Memory B cell (primary cell): ENCODE measurements at regions not wholly inside any gene's neighbourhood (a gene's known extent, or its start where the extent isn't known, plus 50 kb on each side); places are given as distances from the start of the nearest gene placed in this dataset.

Experiments used
- ATAC-seq: fragments of 150-1000 bp; cut with Tn5 transposase; 2 replicates; pipeline ENCODE4 v1.10.0; 2021; ENCODE audit warnings: low read depth, mild to moderate bottlenecking, moderate library complexity
- DNase-seq, 2 donors: peaks; one replicate each; pipeline ENCODE4 v3.0.0; 2022; ENCODE audit warnings: low spot score in 2 of 2
- H3K27ac Mint-ChIP-seq: one replicate; pipeline ENCODE4 v1.8.0; 2022; ENCODE audit warnings: mild to moderate bottlenecking, moderate library complexity, mixed read lengths
- H3K27me3 Mint-ChIP-seq: one replicate; pipeline ENCODE4 v1.8.0; 2022; ENCODE audit warnings: mixed read lengths
- H3K36me3 Mint-ChIP-seq: one replicate; pipeline ENCODE4 v1.8.0; 2022; ENCODE audit warnings: mild to moderate bottlenecking, mixed read lengths
- H3K4me1 Mint-ChIP-seq: one replicate; pipeline ENCODE4 v1.8.0; 2022; ENCODE audit warnings: mixed read lengths
- H3K4me3 Mint-ChIP-seq: one replicate; pipeline ENCODE4 v1.8.0; 2022; ENCODE audit warnings: mild to moderate bottlenecking, moderate library complexity, mixed read lengths
- H3K9me3 Mint-ChIP-seq: one replicate; pipeline ENCODE4 v1.8.0; 2022; ENCODE audit warnings: mixed read lengths

DNA sequence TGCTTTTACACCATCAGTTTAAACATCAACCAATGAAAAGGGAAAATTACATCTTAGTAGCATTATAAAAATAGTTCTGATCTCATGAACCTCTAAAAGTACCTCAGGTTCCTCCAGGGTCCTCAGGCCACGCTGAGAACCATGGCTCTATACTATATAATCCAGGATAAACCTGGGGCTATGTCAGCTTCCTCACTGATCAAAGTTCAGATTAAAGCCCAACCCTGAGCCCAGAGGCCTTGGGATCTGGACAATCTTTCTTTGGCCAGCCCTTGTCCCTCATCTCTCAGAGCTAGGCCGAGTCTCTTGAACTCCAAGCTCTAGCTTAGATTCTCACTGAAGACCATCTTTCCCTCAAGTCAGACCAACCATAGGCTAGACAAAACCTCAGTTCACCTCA lies 168.3 kb downstream of the PLPP3 start:
- Mint-ChIP-seq H3K9me3 (no peaks in the 10 kb centered on the region), H3K4me3 (no peak overlapping the region), H3K36me3 (no peaks in the 10 kb centered on the region), H3K27me3 (peaks cover 3% of the 10 kb centered on the region), H3K4me1 (peaks cover 14% of the 10 kb centered on the region), H3K27ac (peak overlapping the region; percentile 33)
- no peak for DNase-seq
- no peak for ATAC-seq

DNA sequence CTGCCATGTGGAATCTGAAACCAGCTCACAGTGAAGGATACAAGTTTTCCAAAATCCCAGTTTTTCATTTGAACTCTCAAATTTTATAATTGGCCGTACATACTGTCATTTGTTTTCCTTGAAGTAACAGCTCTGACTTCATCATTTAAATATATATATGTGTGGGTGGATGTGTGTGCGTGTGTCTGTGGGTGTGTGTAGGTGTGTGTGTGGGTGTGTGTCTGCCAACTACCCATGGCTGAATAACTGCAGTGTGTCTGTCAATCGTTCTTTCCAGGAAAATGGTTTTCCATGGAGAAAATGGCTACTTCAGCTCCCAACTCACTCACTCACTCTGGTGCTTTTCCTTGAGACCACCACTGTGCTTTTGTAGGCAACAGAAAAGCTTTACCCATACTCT lies 169.0 kb downstream of the PLPP3 start:
- no peaks in the 10 kb centered on the region for H3K9me3 Mint-ChIP-seq
- H3K4me3 Mint-ChIP-seq, result no peak overlapping the region
- H3K27ac Mint-ChIP-seq, result peak overlapping the region; percentile 33
- DNase-seq, result no peak
- H3K4me1 Mint-ChIP-seq, result peaks cover 16% of the 10 kb centered on the region
- peaks cover 3% of the 10 kb centered on the region for H3K27me3 Mint-ChIP-seq
- no peaks in the 10 kb centered on the region for H3K36me3 Mint-ChIP-seq
- no peak for ATAC-seq

DNA sequence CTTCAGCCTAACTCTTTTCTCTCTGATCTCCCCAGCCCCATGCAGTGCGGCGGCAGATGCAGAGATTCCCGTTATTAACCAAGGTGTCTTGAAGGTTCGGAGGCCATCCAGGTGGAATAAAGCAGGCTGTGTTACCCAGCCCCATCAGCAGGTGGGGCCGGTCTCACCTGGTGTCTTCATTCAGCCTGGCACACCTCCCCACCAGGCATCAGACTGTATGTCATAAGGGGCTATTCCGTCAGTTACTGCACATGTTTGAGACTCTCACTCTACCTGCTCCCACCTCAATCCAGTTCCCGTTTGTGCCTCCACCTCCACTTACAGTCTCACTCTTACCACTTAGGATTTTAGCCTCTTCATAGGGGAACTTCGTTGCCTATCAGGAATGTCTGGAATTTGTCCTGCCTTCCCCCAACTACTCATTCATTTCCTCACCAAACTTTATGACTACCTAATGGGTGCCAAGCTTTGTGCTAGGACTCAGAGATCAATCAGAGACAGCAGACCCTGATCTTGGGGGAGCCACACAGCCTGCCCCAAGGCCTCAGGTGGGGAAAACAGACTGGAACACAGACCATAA lies 170.2 kb downstream of the PLPP3 start:
- Mint-ChIP-seq H3K36me3 (no peaks in the 10 kb centered on the region), H3K9me3 (no peaks in the 10 kb centered on the region), H3K27me3 (peaks cover 3% of the 10 kb centered on the region), H3K27ac (no peak overlapping the region), H3K4me1 (peaks cover 22% of the 10 kb centered on the region), H3K4me3 (no peak overlapping the region)
- DNase-seq, result peak; percentile 36 to 45
- ATAC-seq, result peak; percentile 83

DNA sequence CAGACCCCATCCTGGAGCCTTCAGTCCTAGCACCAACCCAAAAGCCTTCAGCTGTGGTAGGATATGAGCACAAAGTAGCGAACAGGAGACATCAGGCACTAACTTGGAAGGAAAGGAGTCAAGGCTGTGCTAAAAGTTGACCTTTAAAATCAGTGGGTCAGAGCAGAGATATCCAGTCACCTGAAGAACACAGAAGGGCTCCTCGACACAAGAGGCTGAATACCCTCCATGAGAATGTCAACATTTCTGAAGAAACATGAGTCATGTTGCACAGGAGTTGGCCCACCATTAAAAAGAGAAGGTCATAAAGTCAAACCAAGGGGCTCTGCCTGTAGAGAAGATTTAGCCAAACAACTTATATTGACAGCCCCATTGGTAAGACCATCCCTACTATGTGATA lies 172.5 kb downstream of the PLPP3 start:
- H3K27me3 Mint-ChIP-seq, result no peaks in the 10 kb centered on the region
- H3K4me3 Mint-ChIP-seq, result no peak overlapping the region
- ATAC-seq, result no peak
- H3K36me3 Mint-ChIP-seq, result no peaks in the 10 kb centered on the region
- H3K4me1 Mint-ChIP-seq, result peaks cover 27% of the 10 kb centered on the region
- H3K9me3 Mint-ChIP-seq, result no peaks in the 10 kb centered on the region
- no peak for DNase-seq
- no peak overlapping the region for H3K27ac Mint-ChIP-seq

DNA sequence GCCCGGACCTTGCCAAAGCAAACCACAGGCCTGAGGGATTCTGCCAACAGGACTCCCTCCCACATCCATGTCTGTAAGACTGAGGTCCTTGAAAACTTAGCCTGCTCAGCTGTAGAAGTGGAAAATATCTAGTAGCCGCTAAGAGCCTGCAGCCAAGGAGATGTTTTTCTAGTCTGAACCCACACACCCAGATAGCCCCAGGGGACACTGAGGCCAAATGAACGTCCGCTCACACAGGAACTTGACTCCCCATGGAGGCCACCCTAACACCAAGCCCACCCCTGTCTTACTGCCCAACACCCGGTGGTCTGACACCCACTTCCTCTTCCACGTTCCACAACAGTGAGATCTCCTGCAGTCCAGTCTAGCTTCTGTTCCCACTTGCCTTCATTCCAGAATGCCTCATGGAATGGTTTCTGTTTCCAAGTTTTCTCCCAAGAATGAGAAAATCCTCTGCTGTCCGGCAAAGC lies 174.8 kb downstream of the PLPP3 start:
- Mint-ChIP-seq H3K9me3 (peaks cover 2% of the 10 kb centered on the region), H3K27ac (peak overlapping the region; percentile 8), H3K27me3 (no peaks in the 10 kb centered on the region), H3K4me3 (no peak overlapping the region), H3K4me1 (peaks cover 38% of the 10 kb centered on the region), H3K36me3 (no peaks in the 10 kb centered on the region)
- no peak for DNase-seq
- ATAC-seq, result no peak

DNA sequence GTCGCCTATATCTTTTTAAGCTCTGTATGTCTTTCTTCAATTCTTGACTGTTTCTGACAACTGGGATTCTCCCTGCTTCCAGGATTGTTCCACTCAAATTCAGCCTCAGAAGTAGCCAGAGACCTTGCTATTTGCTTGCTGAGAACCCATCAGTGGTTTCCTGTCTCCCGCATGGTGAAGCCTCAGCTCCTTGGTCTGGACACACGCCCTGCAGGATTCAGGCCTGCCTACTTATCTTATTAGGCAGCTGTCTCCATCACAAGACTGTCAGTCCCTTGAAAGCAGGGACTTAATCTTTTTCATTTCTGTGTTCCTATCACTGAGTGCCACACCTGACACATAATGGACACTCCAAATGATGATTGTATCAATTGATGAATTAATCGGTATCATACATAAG lies 175.3 kb downstream of the PLPP3 start:
- H3K27ac Mint-ChIP-seq, result peak overlapping the region; percentile 8
- no peak overlapping the region for H3K4me3 Mint-ChIP-seq
- peaks cover 2% of the 10 kb centered on the region for H3K9me3 Mint-ChIP-seq
- no peak for DNase-seq
- ATAC-seq, result no peak
- H3K4me1 Mint-ChIP-seq, result peaks cover 34% of the 10 kb centered on the region
- no peaks in the 10 kb centered on the region for H3K36me3 Mint-ChIP-seq
- no peaks in the 10 kb centered on the region for H3K27me3 Mint-ChIP-seq

DNA sequence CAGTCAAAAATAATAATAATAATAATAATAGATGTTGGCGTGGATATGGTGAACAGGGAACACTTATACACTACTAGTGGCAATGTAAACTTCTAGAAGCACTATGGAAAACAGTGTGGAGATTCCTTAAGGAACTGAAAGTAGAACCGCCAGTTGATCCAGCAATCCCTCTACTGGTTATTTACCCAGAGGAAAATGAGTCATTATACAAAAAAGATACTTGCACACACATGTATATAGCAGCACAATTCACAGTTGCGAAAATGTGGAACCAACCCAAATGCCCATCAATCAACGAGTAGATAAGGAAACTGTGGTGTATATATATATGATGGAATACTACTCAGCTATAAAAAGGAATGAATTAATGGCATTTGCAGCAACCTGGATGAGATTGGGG lies 176.0 kb downstream of the PLPP3 start:
- H3K9me3 Mint-ChIP-seq, result peaks cover 2% of the 10 kb centered on the region
- peaks cover 34% of the 10 kb centered on the region for H3K4me1 Mint-ChIP-seq
- H3K27me3 Mint-ChIP-seq, result no peaks in the 10 kb centered on the region
- H3K4me3 Mint-ChIP-seq, result no peak overlapping the region
- DNase-seq (no peak), ATAC-seq (no peak)
- no peaks in the 10 kb centered on the region for H3K36me3 Mint-ChIP-seq
- no peak overlapping the region for H3K27ac Mint-ChIP-seq

DNA sequence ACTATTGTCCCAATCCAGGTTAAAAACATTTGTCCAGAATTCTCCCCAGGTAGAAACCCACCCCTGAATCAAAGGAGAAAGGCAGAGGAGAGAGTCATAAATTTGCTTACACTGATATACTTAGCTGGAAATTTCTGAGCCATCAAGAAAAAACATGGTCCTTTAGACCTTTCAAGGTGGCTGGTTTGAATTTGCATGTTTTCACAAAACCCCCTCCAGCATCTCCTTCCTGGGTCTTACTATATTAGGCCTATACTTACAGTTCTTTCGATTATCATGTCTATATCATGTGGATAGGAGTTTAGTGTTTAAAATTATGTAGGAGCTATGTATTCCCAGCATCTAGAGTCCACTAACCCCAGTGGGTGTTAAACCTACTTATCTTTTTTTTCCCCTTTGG lies 178.2 kb downstream of the PLPP3 start:
- peak; percentile 64 for ATAC-seq
- Mint-ChIP-seq H3K4me1 (peaks cover 36% of the 10 kb centered on the region), H3K36me3 (no peaks in the 10 kb centered on the region), H3K27me3 (no peaks in the 10 kb centered on the region), H3K27ac (no peak overlapping the region), H3K4me3 (no peak overlapping the region), H3K9me3 (peaks cover 2% of the 10 kb centered on the region)
- DNase-seq, result no peak

DNA sequence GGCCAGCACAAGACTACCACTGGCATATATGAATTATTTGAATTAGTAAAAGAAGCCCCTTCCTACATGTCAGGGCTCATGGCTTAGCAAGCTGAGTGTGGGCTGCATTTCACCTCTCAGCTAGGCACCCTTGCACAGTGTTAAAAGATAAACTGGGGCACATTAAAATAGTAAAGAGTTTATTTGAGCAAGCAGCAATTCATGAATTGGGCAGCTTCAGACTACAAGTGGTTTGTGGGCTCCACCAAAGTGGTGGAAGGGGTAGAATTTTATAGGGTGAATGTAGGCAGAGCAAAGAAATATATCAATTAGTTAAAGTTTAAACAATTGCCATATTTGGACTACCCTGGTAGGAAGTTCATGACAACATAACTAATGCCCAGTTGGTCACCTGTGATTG lies 178.8 kb downstream of the PLPP3 start:
- ATAC-seq (no peak), DNase-seq (no peak)
- Mint-ChIP-seq H3K9me3 (peaks cover 2% of the 10 kb centered on the region), H3K27me3 (no peaks in the 10 kb centered on the region), H3K4me3 (no peak overlapping the region), H3K27ac (no peak overlapping the region), H3K4me1 (peaks cover 33% of the 10 kb centered on the region), H3K36me3 (no peaks in the 10 kb centered on the region)

DNA sequence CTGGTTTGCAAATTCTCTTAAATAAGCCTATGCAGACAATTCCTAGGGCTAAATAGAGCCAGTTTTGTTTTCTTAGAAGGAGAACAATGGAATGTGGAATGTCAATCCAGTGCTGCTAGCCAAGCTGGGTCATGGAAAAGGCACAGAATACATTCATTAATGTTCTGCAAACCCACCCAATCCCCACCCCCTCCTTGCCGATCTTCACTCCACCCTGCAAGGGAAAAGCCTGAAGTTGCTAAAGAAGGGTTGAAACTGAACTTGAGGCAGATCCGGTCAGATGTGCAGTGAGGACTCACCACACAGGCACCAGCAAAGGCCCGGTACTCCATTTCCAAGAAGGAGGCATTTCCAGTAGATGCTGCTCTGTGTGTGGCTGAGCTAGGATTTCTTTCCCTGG lies 179.6 kb downstream of the PLPP3 start:
- Mint-ChIP-seq H3K4me1 (peaks cover 30% of the 10 kb centered on the region), H3K27ac (no peak overlapping the region), H3K9me3 (peaks cover 2% of the 10 kb centered on the region), H3K4me3 (no peak overlapping the region), H3K36me3 (no peaks in the 10 kb centered on the region), H3K27me3 (no peaks in the 10 kb centered on the region)
- DNase-seq, result no peak
- no peak for ATAC-seq

DNA sequence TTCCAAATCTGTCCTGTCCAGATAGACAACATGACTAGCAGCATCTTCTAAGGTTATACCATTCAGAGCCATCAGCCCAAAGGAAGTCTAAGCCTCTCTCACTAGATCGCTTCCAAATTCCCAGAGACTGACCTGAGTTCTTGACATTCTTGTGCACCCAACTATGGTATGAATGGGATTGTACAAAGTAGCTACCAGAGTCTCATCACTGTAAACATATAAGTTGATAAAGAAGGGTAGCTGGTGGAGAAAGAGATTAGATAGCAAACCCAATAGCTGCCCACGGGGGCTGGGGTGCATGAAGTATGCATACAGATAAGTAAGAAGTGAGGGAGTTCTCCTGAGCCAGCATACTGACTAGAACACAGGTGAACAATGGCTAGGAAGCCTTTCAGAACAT lies 180.0 kb downstream of the PLPP3 start:
- no peak overlapping the region for H3K27ac Mint-ChIP-seq

DNA sequence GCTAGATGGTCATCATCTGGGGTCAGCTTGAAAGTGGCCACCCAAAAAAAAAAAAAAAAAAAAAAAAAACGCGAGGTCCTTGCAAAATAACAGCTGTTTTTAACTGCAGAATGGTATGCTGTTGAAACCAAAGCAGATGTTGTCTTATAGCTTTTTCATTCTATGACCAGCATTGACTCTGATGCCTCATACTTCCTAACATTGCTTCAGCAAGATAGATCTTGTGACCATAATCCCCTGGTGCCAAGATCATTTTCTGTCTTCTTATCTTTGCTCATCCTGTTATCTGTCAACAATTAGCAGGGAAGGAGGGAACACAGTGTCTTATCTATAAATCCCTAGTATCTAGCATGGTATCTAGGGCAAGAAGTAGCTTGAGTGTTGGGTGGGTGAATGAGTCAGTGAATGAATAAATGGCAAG lies 181.5 kb downstream of the PLPP3 start:
- no peaks in the 10 kb centered on the region for H3K27me3 Mint-ChIP-seq
- no peaks in the 10 kb centered on the region for H3K36me3 Mint-ChIP-seq
- H3K27ac Mint-ChIP-seq, result no peak overlapping the region
- peaks cover 17% of the 10 kb centered on the region for H3K4me1 Mint-ChIP-seq
- no peak overlapping the region for H3K4me3 Mint-ChIP-seq
- no peak for DNase-seq
- H3K9me3 Mint-ChIP-seq, result peaks cover 2% of the 10 kb centered on the region
- no peak for ATAC-seq

More for the DNA sequence above, 180.0 kb downstream of the PLPP3 start:
- DNase-seq (no peak), ATAC-seq (no peak)
- Mint-ChIP-seq H3K4me1 (peaks cover 26% of the 10 kb centered on the region), H3K27me3 (no peaks in the 10 kb centered on the region), H3K36me3 (no peaks in the 10 kb centered on the region), H3K9me3 (peaks cover 2% of the 10 kb centered on the region), H3K4me3 (no peak overlapping the region)

DNA sequence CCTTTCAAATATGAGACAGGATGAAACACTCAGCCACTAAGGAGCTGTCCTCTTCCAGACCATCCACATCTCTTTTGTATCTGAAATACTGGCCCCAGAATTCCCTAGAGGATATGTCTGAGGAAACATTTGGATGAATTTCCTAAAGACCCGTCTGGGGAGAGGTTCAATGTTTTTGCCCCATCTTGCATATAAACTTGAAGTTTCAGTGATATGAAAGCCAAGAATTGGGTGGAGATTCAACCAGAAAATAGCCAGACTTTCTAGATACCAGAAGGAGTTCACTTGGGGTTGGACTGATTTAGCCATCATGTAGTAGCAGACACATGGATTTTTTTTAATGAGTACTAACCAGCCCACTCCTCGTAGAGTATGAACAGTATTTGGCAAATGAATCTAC lies 182.0 kb downstream of the PLPP3 start:
- ATAC-seq (no peak), DNase-seq (no peak)
- Mint-ChIP-seq H3K27me3 (no peaks in the 10 kb centered on the region), H3K9me3 (peaks cover 2% of the 10 kb centered on the region), H3K4me3 (no peak overlapping the region), H3K4me1 (peaks cover 17% of the 10 kb centered on the region), H3K36me3 (no peaks in the 10 kb centered on the region), H3K27ac (no peak overlapping the region)

DNA sequence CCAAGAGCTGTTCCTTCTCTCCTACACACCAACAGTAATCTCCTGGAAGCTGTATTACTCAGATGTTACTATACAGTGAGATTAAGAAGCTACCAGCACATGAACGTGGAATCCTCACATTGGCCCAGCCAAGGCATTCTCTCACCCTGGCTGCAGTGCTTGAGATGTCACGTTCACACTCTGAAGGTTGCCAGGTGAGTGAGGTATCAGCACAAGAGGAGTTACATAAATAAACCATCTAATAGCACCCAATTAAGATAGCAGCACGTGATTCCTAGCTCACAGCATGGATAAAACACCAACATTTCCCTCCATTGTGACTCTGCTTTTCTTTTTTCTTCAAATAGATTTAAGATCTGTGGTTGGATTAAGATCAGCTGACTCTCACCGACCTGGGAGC lies 182.8 kb downstream of the PLPP3 start:
- H3K4me1 Mint-ChIP-seq, result peaks cover 12% of the 10 kb centered on the region
- no peak overlapping the region for H3K27ac Mint-ChIP-seq
- H3K9me3 Mint-ChIP-seq, result peaks cover 2% of the 10 kb centered on the region
- no peaks in the 10 kb centered on the region for H3K27me3 Mint-ChIP-seq
- ATAC-seq (no peak), DNase-seq (no peak)
- no peak overlapping the region for H3K4me3 Mint-ChIP-seq
- H3K36me3 Mint-ChIP-seq, result no peaks in the 10 kb centered on the region

DNA sequence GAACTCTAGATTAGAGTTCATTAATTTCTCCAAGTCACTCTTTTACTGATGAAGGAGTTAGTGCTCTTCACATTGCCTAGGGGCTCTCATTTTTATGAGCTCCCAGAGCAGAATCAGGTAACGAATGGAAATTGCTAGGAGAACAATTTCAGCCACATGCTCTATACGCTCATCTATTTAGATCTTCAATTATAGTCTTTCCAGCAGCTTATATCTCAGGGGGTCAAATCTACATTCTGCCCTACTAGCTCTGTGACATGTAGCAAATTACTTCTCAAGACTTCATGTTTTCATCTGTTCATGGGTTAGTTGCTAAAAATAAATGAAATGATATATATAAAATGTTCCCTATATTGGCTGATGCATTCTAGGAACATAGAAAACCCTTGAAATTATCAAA lies 183.6 kb downstream of the PLPP3 start:
- H3K4me3 Mint-ChIP-seq, result no peak overlapping the region
- H3K27me3 Mint-ChIP-seq, result no peaks in the 10 kb centered on the region
- H3K4me1 Mint-ChIP-seq, result peaks cover 5% of the 10 kb centered on the region
- H3K36me3 Mint-ChIP-seq, result no peaks in the 10 kb centered on the region
- no peak overlapping the region for H3K27ac Mint-ChIP-seq
- ATAC-seq, result no peak
- no peak for DNase-seq
- peaks cover 2% of the 10 kb centered on the region for H3K9me3 Mint-ChIP-seq
